Kidney (tissue), 13 donors: ENCODE measurements at regions not wholly inside any gene's neighbourhood (a gene's known extent, or its start where the extent isn't known, plus 50 kb on each side); places are given as distances from the start of the nearest gene placed in this dataset.

Experiments used
- DNase-seq, 5 donors: peaks; one replicate each; pipeline ENCODE4 v3.0.0-alpha.2; 2013 to 2020
- FAIRE-seq: peaks from 2 replicates; lab custom pipeline; 2012; peaks lifted over from hg19 to GRCh38; lab: Jason Lieb, UNC
- H3K27ac ChIP-seq, 2 donors: one replicate each; pipeline ENCODE4 v1.7.0; 2013; ENCODE audit warnings: low read depth in 2 of 2, low read length in 2 of 2, inconsistent platforms in 1 of 2
- H3K27me3 ChIP-seq: one replicate; pipeline ENCODE4 v1.7.1; 2013; ENCODE audit warnings: low read length, inconsistent platforms; ENCODE audit not compliant: control insufficient read depth, insufficient read depth
- H3K36me3 ChIP-seq, 3 donors: one replicate each; pipeline versions ENCODE4 v1.7.0 to v1.7.1; 2013; ENCODE audit warnings: low read length in 3 of 3, control low read depth in 1 of 3, inconsistent platforms in 1 of 3; ENCODE audit not compliant: insufficient read depth in 3 of 3, control insufficient read depth in 2 of 3
- H3K4me1 ChIP-seq, 3 donors: one replicate each; pipeline versions ENCODE4 v1.7.0 to v1.7.1; 2013; ENCODE audit warnings: low read length in 3 of 3, inconsistent platforms in 1 of 3, low read depth in 1 of 3; ENCODE audit not compliant: control insufficient read depth in 2 of 3, insufficient read depth in 2 of 3
- H3K4me3 ChIP-seq, 3 donors: one replicate each; pipeline versions ENCODE4 v1.7.0 to v1.8.1; 2013; ENCODE audit warnings: low read length in 3 of 3, control low read depth in 1 of 3, inconsistent platforms in 1 of 3
- H3K9ac ChIP-seq, 3 donors: one replicate each; pipeline versions ENCODE4 v1.7.0 to v1.7.1; 2013; ENCODE audit warnings: low read length in 3 of 3, control low read depth in 1 of 3, inconsistent platforms in 1 of 3
- H3K9me3 ChIP-seq, 3 donors: one replicate each; pipeline versions ENCODE4 v1.7.0 to v1.7.1; 2013; ENCODE audit warnings: low read length in 3 of 3, control low read depth in 1 of 3, inconsistent platforms in 1 of 3; ENCODE audit not compliant: control insufficient read depth in 2 of 3, insufficient read depth in 1 of 3
- CTCF ChIP-seq: IDR thresholded peaks from 3 replicates; pipeline ENCODE4 v1.5.1; 2012; ENCODE audit warnings: mild to moderate bottlenecking, moderate library complexity, borderline replicate concordance; ENCODE audit not compliant: insufficient read depth; ENCODE audit errors: extremely low read depth
- intact Hi-C: fragments of 100-400 bp; cut with DNase I; formaldehyde crosslinking; loops from one replicate; pipeline ENCODE4 v1.11.1; 2022
- donor health status: control.
- donor health status: control.
- donor health status: control.
- donor health status: control.
- donor health status: control.
- donor health status: DM: yes; HTN: yes; CAD: no.
- donor health status: Normal renal cell carcinoma (clear cell type).

- H3K27ac ChIP-seq: no peak overlapping the region
- H3K4me3 ChIP-seq: no peak overlapping the region
- DNase-seq (peak in 1 of 5 donors; percentile 50), FAIRE-seq (no peak)
- intact Hi-C loops: no loop called here
- no peak overlapping the region for H3K9ac ChIP-seq
- no peaks in the 10 kb centered on the region for H3K27me3 ChIP-seq
- H3K9me3 ChIP-seq: no peaks in the 10 kb centered on the region
- no peak for TF ChIP-seq CTCF
- no peaks in the 10 kb centered on the region for H3K36me3 ChIP-seq
- H3K4me1 ChIP-seq: no peaks in the 10 kb centered on the region
Measured at GRCh38 chr7:153320005-153320404, 560.5 kb downstream of the ACTR3B start.

- H3K27me3 ChIP-seq: no peaks in the 10 kb centered on the region
- TF ChIP-seq CTCF: no peak
- intact Hi-C loops: no loop called here
- no peak overlapping the region for H3K9ac ChIP-seq
- no peak overlapping the region for H3K4me3 ChIP-seq
- H3K36me3 ChIP-seq: no peaks in the 10 kb centered on the region
- H3K4me1 ChIP-seq: no peaks in the 10 kb centered on the region
- no peaks in the 10 kb centered on the region for H3K9me3 ChIP-seq
- FAIRE-seq (no peak), DNase-seq (peak in 2 of 5 donors; percentile 44 to 78)
- no peak overlapping the region for H3K27ac ChIP-seq
Measured at GRCh38 chr7:153320681-153321080, 561.1 kb downstream of the ACTR3B start.

GRCh38 chr7:153322991-153323390, 563.4 kb downstream of the ACTR3B start:
- no peak for TF ChIP-seq CTCF
- H3K4me1 ChIP-seq: no peaks in the 10 kb centered on the region
- no peaks in the 10 kb centered on the region for H3K27me3 ChIP-seq
- H3K4me3 ChIP-seq: no peak overlapping the region
- intact Hi-C loops: no loop called here
- H3K27ac ChIP-seq: no peak overlapping the region
- H3K9me3 ChIP-seq: no peaks in the 10 kb centered on the region
- FAIRE-seq (no peak), DNase-seq (peak in 3 of 5 donors; percentile 30 to 39 (median 30))
- H3K9ac ChIP-seq: no peak overlapping the region
- H3K36me3 ChIP-seq: no peaks in the 10 kb centered on the region

GRCh38 chr7:153324094-153324493, 564.5 kb downstream of the ACTR3B start:
- intact Hi-C loops: no loop called here
- no peak for FAIRE-seq

More at GRCh38 chr7:153324094-153324493, 564.5 kb downstream of the ACTR3B start:
- H3K9ac ChIP-seq: no peak overlapping the region
- peak in 2 of 5 donors; percentile 17 to 22 for DNase-seq
- no peaks in the 10 kb centered on the region for H3K36me3 ChIP-seq
- no peaks in the 10 kb centered on the region for H3K4me1 ChIP-seq
- H3K9me3 ChIP-seq: no peaks in the 10 kb centered on the region
- H3K27ac ChIP-seq: no peak overlapping the region
- no peak overlapping the region for H3K4me3 ChIP-seq
- H3K27me3 ChIP-seq: no peaks in the 10 kb centered on the region
- TF ChIP-seq CTCF: no peak
